NB4 (cell line): ENCODE measurements at regions not wholly inside any gene's neighbourhood (a gene's known extent, or its start where the extent isn't known, plus 50 kb on each side); places are given as distances from the start of the nearest gene placed in this dataset.

ENCODE experiments used
- POLR2A ChIP-seq: IDR thresholded peaks from 2 replicates; pipeline ENCODE4 v1.6.1; 2011; ENCODE audit warnings: mild to moderate bottlenecking; ENCODE audit not compliant: insufficient read length; ENCODE audit errors: extremely low read depth
- TF ChIP-seq, protein P1 (sequence below): IDR thresholded peaks from one replicate; pipeline ENCODE4 v1.5.1; 2012; ENCODE audit warnings: low read depth, low read length

- TF ChIP-seq, protein P1, sequence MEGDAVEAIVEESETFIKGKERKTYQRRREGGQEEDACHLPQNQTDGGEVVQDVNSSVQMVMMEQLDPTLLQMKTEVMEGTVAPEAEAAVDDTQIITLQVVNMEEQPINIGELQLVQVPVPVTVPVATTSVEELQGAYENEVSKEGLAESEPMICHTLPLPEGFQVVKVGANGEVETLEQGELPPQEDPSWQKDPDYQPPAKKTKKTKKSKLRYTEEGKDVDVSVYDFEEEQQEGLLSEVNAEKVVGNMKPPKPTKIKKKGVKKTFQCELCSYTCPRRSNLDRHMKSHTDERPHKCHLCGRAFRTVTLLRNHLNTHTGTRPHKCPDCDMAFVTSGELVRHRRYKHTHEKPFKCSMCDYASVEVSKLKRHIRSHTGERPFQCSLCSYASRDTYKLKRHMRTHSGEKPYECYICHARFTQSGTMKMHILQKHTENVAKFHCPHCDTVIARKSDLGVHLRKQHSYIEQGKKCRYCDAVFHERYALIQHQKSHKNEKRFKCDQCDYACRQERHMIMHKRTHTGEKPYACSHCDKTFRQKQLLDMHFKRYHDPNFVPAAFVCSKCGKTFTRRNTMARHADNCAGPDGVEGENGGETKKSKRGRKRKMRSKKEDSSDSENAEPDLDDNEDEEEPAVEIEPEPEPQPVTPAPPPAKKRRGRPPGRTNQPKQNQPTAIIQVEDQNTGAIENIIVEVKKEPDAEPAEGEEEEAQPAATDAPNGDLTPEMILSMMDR: peak; percentile 8
- TF ChIP-seq POLR2A: no peak
Measured at GRCh38 chr14:37709419-37710195, 114.2 kb downstream of the TTC6 start.
